ENCODE measurements at regions not wholly inside any gene's neighbourhood (a gene's known extent, or its start where the extent isn't known, plus 50 kb on each side); places are given as distances from the start of the nearest gene placed in this dataset.

DNA sequence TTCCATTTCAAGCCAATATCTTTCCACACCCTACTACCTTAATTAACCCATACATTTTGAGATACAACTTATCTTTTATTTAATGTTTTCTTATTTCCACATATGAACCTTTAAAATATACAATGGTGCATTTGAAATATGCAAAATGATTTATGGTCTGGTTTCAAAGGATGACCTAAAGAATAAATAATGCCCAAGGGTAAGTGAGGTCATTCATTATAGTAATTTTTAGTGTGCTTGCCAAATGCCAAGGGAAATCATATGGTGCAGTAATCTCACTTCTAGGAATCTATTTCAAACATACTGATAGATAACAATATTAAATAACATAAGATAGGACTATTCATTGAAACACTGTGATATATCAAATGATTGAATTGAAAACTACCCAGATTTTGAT, 1055.4 kb downstream of the AGBL1 start:
- DNase-seq: no peak

DNA sequence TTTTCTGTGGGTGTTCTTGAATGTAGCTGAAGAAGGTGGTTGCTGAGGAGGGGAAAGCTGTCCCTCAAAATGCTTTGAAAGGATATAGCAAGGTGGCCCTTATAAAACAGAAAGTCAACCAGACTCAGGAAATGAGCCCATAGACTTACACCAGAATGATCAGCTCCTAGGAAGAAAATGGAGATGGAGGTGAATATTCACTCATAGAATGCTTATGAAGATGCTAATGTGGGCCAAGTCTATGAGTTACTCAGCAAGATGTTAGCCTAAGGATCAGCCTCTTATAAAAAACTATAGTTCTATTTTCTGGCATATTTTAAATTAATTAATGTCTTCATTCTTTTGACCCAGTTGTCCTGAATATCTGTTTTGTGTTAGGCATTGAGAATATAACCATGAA, 1054.0 kb downstream of the AGBL1 start:
- no peak for DNase-seq

DNA sequence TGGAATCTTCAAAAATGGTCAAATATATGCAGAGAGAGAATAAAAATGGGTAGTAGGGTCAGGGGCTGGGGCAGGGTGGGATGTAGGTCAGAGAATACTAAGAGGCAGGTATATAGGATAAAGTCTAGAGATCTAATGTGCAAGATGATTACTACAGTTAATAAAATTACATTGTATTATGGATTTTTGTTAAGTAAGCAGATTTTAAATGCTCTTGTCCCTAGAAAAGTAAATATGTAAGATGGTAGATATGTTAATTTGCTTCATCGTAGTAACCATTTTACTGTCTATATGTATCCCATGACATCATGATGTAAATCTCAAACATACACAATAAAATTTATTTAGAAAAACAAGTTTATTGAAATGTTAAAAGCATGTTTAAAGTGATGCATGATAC, 1051.4 kb downstream of the AGBL1 start:
- no peak for DNase-seq

- no peak for DNase-seq
These were observed 1050.2 kb downstream of the AGBL1 start for GRCh38 chr15:87129916-87130315.

DNA sequence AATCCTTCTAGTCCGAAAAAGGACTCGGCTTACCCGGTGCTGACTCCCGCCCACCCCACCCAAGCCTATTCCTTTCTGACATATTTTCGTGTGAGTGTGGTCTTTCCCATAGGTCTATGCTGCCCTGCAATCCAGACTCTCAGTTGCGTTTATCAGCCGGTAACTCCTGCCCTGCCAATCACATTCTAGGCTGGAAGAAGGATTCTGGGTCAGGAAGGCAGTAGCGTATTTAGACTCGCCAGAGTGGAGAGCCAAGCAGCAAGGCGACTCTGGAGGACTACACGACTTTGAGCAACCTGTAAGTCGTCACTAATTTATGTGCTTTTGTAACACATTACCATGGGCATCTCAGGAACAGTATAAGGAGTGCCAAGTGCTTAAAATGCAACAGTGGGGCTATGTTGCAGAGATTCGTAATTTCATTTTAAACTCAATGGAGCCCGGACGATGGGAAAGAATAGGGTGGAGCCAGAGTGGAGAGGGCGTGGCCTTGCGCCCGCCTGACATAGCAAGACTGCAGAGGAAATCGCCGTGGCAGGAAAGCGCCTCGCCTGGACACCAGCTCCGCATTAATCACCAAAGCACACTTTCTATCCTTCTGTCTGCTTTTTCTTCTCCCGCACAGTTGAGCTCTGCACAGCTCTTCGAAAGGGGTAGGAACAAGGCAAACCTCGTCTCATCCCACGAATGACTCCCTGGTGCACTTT, 1044.2 kb downstream of the AGBL1 start:
- DNase-seq: no peak

DNA sequence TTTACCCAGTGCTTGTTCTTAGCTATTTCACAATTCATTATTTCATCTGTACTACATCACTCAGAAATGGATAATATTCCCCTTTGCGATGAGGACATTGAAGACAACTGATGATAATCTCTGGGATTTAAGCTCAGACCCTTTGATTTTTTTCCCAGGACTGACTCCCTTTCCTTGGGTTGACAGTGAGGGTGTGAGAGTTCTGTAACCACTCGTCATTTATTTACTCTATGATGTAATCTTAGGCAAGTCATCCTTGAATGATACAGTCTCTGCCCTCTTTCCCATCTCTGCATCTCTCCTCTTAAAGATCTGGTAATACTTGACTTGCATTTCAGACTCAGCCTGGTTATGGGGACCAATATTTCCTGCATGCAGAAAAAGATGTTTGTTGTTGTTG, 1041.7 kb downstream of the AGBL1 start:
- no peak for DNase-seq

DNA sequence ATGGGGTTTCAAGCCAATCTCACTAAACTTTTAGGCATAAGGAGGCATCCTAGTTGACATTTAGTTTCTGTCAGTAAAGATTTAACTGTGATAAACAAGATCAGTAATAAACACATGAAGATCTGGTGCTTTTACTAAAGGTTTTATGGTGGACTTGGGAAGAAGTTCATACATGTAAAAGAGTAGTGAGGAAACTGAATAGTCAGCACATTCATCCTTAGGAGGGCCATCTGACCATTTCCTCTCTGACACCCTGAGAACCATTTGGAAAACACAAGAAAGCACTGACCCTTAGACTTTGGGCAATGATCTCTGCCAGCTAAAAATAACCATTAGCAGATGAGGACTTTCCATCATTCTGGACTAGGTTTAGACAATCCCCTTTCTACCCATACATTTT, 1040.9 kb downstream of the AGBL1 start:
- DNase-seq: no peak

DNA sequence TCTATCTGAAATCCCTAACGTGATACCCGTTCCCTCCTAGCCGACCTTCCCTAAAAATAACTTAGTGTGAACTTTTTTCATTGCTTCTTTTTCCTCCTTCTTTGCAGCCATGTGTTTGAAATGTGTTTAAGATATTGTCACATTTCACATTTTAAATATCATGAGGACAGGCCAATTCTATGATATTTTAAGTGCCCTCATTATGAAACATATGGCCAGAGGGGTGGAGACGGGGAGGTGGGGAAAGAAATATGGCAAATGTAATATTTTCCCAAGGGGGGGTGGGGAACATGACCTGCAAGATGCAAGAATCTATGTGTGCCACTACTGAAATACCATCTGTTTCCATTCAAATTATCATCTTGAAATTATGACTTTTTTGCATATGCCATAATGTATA, 1039.2 kb downstream of the AGBL1 start:
- DNase-seq: no peak

- no peak for DNase-seq
These were observed 1038.8 kb downstream of the AGBL1 start for GRCh38 chr15:87118435-87118834.

DNA sequence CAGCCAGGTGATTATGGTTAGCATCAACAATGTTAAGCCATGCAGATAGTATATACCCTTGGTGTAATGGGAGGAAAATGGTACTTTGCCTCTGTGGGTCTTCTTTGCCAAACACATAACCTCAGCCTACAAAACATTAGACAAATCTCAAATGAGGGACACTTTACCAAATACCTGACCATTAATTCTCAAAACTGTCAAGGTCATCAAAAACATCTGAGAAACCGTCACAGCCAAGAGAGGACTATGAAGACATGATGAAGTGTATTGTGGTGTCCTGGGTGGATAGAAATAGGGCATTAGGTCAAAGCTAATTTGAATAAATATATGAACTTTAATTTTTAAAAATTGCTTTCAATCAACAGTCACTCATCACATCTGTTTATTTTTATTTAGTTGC, 1036.1 kb downstream of the AGBL1 start:
- no peak for DNase-seq

- no peak for DNase-seq
These were observed 1020.2 kb downstream of the AGBL1 start for GRCh38 chr15:87099916-87100315.

DNA sequence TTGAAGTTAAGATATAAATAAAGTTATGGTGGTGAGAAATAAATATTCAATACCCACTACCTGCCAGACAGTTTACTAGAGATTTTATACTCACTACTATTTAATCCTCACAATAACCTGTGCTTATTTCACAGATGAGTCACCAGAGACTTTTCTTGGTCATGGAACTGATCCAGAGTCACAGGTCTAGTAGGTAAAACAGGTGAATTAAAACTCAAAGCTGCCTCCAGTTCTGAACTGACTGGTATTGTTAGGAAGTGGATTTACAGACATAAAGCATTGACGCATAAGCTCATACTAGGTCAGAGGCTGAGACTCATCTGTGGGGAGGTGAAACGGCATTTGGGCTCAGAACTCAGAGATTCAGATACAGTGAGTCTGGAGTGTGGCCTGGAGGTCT, 1009.9 kb downstream of the AGBL1 start:
- no peak for DNase-seq

DNA sequence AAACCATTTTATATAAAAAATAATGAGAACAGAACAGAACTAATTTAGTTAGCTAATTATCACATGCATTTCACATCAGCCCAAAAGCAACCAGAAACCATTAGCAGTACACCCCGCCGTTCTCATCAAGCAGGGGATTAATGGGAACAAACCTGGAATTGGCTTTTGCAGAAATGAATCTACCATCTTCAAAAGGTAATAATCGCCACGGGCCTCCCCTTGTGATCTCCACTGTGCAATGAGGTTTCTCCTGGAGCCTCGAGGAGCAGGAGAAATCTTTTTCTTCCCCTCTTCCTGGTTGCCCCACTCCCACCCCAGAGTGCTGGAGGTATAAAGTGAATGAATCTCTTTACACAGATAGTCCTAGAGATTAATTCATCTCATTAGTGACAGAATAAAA, 1003.5 kb downstream of the AGBL1 start:
- no peak for DNase-seq

GRCh38 chr15:87082581-87082980, 1002.9 kb downstream of the AGBL1 start:
- DNase-seq: no peak

DNA sequence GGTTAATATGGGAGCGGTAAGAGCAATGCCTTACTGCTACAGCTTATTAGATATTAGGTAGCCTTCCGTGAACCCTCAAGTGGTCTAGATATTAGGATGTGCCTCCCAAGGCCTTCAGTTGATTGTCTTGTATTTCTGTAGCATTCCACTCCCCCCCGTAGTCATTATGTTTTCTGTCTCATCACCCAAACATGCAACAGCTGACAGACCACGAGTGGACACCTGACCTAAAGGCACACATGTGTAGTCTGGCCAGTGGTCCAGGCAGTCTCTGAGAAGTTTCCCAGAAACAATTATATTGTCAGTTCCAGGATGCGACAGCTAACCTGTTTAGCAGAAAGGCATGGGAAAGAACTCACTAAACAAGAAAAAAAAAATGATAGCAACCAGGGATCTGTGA, 1000.9 kb downstream of the AGBL1 start:
- no peak for DNase-seq
